ENCODE measurements at regions not wholly inside any gene's neighbourhood (a gene's known extent, or its start where the extent isn't known, plus 50 kb on each side); places are given as distances from the start of the nearest gene placed in this dataset.
A peak's percentile ranks its signal among the peaks of the same experiment; 100 is the strongest.

- DNase-seq, result no peak
These were observed 404.5 kb downstream of the BRD1 start for GRCh38 chr22:49423125-49423650.

DNA sequence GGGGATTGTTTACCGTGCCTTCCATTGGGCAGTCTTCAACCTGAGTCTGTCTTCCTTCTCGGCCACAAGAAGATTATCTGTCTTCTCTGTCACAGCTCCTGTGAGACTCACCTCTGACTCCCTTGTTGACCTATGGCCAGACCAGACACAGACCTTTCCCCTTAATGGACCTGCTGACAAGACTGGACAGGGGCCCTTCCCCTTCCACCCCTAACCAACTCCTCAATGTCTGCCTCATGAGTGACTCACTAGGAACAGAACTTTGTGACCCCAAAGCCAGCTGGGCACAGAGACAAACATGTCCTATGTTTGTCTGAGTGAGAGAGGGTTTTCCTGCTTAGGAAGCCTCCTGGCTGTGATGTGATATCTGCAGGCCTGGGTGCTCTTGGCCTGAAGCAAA, 405.0 kb downstream of the BRD1 start:
- DNase-seq, result no peak

- no peak for DNase-seq
These were observed 407.0 kb downstream of the BRD1 start for GRCh38 chr22:49420651-49421050.

DNA sequence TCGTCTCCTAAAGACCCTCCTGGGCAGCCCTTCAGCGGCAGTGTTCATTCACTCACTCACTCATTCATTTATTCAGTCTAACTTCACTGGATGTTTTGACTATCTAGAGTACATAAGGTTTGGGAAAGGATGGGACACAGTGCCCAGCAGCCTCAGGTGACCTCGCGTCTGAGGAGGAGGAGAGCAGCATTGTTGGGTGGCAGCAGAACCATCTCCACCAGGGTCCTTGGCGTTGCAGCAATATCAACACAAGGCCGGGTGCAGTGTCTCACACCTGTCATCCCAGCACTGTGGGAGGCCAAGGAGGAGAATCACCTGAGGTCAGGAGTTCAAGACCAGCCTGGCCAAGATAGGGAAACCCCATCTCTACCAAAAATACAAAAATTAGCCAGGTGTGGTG, 408.0 kb downstream of the BRD1 start:
- DNase-seq, result no peak

DNA sequence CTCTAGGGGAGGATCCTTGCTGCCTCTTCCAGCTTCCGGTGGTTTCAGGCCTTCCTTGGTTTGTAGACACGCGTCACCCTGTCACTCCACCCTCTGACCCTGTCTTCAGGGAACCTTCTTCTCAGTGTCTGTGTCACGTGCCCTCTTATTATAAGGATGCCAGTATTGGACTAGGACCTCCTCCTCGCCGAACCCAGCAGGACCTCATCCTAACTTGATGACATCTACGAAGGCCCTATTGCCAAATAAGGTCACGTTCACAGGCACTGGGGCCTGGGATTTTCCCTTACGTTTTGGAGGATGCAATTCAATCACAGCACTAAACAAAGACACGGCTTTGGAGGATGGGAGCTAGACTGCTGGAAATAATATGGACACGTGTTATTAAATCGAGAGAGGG, 408.7 kb downstream of the BRD1 start:
- DNase-seq, result no peak

DNA sequence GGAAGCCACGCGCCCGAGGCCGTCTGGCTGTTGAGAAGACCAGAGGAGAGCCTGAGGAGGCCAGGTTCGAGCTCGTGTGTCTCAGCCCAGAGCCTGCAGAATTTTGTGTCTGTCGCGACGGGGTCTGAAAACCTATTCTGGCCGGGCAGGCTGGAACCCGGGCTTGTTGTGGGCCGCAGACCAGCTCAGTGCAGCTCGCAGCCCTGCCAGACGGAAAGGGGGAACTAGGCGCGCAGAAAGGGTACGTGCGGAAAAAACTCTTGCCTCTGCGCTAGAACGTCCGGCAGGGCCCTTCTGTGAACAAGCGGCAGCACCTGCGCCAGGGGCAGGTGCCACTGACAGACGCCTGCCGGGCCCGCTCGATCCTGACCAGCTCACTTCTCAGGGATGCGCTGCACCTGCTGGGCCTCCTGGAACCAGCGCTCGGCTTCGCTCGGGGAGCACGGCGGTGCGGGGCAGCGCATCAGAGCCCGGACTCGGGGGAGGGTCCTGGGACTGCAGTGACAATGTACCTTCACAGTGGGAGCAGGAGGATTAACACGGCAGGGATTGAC, 409.3 kb downstream of the BRD1 start:
- DNase-seq, result no peak

- no peak for DNase-seq
These were observed 409.8 kb downstream of the BRD1 start for GRCh38 chr22:49417833-49418232.

DNA sequence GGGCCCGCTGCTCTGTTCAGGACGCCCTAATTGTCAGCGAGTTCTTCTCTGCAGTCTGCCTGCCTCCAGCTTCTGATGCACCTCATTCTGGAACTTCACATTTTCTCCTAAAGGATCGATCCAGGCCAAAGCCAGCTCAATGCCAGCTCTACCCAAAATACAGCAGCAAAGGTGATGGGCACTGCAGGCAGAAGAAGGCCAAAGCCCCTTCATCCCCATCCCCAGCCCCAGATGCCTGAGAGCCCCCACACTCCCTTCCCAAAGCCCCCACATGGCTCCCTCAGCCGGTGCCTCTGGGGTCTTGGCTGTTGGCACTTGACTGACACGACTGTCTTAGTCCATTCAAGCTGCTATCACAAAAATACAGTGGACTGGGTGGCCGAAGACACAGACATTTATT, 410.3 kb downstream of the BRD1 start:
- DNase-seq, result no peak

- no peak for DNase-seq
These were observed 412.3 kb downstream of the BRD1 start for GRCh38 chr22:49415151-49415951.

DNA sequence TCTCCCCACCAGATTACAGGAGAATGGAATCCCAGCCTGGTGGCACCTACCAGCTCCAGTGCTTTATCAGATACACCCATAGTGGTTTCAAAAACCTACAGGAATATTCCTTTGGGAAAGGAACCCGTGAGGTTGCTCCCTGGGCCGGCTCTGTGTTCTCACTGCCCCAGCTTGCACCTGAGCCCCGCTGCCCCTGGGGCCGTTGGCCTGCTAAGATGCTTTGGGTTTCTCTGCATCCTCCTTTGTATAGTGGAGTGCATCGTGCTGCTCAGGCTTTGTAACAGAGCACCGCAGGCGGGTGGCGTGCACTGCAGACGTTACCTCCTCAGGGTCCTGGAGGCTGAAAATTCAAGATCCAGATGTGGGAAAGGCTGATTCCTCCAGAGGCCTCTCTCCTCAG, 414.1 kb downstream of the BRD1 start:
- DNase-seq, result no peak

- no peak for DNase-seq
These were observed 414.5 kb downstream of the BRD1 start for GRCh38 chr22:49413146-49413545.

DNA sequence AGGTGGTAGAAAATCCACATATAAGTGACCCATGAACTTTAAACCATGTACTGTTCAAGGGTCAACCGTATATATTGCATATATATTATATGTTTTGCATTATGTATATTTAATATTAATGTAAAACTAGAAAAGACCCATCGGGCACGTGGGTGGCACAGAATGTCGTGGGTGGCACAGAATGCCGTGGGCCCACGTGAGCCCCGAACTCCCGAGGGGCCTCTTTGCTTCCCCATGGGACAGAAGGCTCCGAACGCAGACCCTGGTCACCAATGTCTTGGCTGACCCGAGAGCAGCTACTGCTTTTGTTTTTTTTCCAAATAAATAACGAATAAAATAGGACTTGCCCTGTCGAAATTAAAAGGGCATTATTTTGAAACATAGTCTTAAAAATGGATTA, 415.4 kb downstream of the BRD1 start:
- no peak for DNase-seq

DNA sequence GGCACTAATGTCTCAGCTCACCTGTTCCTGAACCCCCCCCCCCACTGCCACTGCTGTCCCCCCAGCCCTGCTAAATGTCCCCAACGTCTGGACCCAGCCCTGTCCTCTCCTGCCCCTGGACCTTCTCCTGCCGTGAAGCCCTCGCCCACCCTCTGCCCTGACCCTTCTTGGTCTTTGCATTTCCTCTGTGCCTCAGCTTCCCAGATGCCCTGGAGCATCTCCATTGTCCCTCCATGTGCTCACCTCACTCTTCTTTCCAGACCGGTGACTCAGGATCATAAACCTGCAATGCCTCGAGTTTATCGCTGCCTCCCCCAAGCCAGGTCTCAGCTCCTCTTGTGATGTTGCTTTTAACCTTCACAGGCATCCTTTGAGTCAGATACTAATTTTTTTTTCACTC, 416.4 kb downstream of the BRD1 start:
- no peak for DNase-seq

GRCh38 chr22:49408102-49408836, 419.4 kb downstream of the BRD1 start:
- no peak for DNase-seq

DNA sequence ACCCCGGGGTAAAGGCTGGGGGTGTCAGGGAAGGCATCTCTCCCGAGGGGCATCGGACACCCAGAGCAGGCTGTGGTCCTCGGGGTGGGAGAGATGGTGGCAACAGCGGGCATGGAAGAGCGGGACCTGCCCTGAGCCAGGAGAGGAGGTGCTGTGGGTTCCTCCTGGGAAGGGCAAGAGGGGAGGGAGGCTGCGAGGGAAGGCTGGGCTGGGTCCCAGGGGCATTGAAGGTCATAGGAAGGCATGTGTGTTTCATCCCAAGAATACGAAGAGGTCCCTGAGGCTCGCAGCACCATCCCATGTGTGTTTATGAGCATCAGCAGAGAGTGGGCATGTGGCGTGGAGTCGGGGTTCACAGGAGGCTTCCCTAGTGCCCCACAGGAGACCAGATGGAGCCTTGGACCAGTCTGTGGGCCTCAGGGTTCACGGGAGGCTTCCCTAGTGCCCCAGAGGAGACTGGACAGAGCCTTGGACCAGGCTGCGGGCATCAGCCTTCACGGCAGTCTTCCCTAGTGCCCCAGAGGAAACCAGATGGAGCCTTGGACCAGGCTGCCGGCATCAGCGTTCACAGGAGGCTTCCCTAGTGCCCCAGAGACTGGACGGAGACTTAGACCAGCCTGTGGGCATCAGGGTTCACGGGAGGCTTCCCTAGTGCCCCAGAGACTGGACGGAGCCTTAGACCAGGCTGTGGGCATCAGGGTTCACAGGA, 420.6 kb downstream of the BRD1 start:
- DNase-seq, result no peak

DNA sequence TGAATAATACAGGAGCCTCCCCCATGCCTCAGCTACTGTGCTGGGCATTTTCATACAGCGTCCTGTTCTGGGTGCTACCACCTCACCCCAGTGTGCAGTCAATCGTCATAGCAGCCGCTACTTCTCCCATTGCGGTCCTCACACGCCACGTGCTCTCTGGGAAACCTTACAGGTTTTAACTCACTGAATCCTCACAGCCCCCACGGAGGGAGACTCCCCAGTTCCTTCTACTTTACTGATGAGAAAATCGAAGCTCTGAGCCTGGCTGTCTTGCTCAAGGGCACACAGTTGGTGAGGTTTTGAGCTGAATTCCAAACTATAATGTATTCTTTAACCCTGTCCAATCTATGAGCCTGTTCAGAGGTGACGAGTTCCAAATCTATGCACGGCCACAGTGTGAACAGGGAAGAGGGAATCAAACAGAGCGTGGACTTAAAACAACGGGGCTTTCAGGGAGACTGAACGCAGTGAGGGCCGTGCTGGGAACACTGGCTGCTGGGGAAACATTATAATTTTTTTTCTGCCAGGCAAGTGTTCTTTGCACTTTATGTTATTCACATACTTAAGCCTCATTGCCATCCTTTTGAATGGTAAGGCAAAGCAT, 421.5 kb downstream of the BRD1 start:
- DNase-seq, result peak in 1 of 51 donors; percentile 4

- no peak for DNase-seq
These were observed 422.1 kb downstream of the BRD1 start for GRCh38 chr22:49405590-49405989.

- no peak for DNase-seq
These were observed 423.0 kb downstream of the BRD1 start for GRCh38 chr22:49404576-49405241.

- DNase-seq, result no peak
These were observed 423.7 kb downstream of the BRD1 start for GRCh38 chr22:49404020-49404419.

- DNase-seq, result no peak
These were observed 424.6 kb downstream of the BRD1 start for GRCh38 chr22:49403102-49403501.

DNA sequence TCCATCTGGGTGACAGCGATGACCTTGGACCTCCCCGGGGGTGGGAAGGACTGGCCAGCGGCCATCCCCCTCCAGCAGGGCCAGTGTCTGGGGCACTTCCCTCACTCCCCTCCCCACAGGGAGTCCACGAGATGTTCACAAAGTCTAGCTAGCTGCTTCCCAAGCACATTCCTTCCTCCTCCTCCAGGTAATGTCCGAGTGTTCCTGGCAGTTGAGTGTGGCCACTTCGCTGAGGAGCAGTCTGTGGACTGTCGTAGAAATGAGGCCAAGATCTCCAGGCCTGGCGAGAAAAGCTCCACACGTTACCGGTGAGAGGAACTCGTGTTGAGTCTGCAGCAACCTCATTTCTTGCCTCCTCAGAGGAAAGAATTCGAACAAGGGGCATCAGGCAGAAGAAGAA, 425.5 kb downstream of the BRD1 start:
- DNase-seq, result no peak

All from hypothalamus (tissue), 51 donors.